ENCODE measurements at regions not wholly inside any gene's neighbourhood (a gene's known extent, or its start where the extent isn't known, plus 50 kb on each side); places are given as distances from the start of the nearest gene placed in this dataset.

DNA sequence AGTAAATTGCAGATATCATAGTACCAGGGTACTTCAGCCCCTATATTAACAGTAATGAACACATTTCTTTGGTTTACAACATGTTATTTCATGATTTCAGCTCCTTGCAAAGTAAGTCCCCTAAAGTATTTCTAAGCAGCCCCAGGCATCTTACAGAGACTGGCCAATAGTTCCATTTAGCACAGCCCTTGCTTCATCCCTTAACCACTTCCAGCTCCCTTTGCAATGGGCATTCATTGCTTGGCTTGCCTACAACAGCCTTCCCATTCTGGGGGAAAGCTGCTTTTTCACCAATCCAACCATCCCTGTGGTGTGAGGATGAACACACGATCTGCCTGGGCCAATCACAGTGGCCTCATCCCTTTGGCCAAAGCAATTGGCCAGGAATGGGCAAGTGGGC lies 67.2 kb upstream of the XCR1 start:
- TF ChIP-seq, protein P1, sequence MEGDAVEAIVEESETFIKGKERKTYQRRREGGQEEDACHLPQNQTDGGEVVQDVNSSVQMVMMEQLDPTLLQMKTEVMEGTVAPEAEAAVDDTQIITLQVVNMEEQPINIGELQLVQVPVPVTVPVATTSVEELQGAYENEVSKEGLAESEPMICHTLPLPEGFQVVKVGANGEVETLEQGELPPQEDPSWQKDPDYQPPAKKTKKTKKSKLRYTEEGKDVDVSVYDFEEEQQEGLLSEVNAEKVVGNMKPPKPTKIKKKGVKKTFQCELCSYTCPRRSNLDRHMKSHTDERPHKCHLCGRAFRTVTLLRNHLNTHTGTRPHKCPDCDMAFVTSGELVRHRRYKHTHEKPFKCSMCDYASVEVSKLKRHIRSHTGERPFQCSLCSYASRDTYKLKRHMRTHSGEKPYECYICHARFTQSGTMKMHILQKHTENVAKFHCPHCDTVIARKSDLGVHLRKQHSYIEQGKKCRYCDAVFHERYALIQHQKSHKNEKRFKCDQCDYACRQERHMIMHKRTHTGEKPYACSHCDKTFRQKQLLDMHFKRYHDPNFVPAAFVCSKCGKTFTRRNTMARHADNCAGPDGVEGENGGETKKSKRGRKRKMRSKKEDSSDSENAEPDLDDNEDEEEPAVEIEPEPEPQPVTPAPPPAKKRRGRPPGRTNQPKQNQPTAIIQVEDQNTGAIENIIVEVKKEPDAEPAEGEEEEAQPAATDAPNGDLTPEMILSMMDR (conservative IDR thresholded peaks at IDR 0.05; ENCODE audit: low read depth, low read length): no peak
- TF ChIP-seq EZH2 (IDR thresholded peaks at IDR 0.05; ENCODE audit: low read length, unreplicated experiment) (no peak), EZH2phosphoT487 (IDR thresholded peaks at IDR 0.05; ENCODE audit: borderline replicate concordance, low read length) (no peak)
